Islet precursor cell (in vitro differentiated cells): ENCODE measurements at regions not wholly inside any gene's neighbourhood (a gene's known extent, or its start where the extent isn't known, plus 50 kb on each side); places are given as distances from the start of the nearest gene placed in this dataset.
A peak's percentile ranks its signal among the peaks of the same experiment; 100 is the strongest.

Source experiments
- DNase-seq: peaks from one replicate; pipeline ENCODE4 v3.0.0-alpha.2; 2018

- DNase-seq = peak; percentile 54
Observed at GRCh38 chr14:99322731-99323599, 51.0 kb upstream of the BCL11B start.

GRCh38 chr14:99321955-99322730 is 50.1 kb upstream of the BCL11B start:
- DNase-seq = peak; percentile 29
